ENCODE measurements at regions not wholly inside any gene's neighbourhood (a gene's known extent, or its start where the extent isn't known, plus 50 kb on each side); places are given as distances from the start of the nearest gene placed in this dataset.

GRCh38 chr15:81443040-81443820 is 69.2 kb upstream of the TMC3 start:
- Histone ChIP-seq H3K27ac (ENCODE audit: low read depth, low read length) (no peak overlapping the region), H3K36me3 (ENCODE audit: insufficient read depth, low read length) (no peaks in the 10 kb centered on the region), H3K9me3 (ENCODE audit: insufficient read depth, low read depth, low read length) (peaks cover 16% of the 10 kb centered on the region; the same call in 1 of the 2 replicates), H3K4me1 (ENCODE audit: insufficient read depth, low read length) (peaks cover 8% of the 10 kb centered on the region), H3K27me3 (ENCODE audit: insufficient read depth, low read length) (no peaks in the 10 kb centered on the region), H3K9ac (ENCODE audit: low read depth, low read length) (no peak overlapping the region), H3K4me3 (ENCODE audit: low read length) (no peak overlapping the region)
- 97% methylated on average over 4 of the region's 5 CpGs for WGBS

GRCh38 chr15:81442454-81442853 is 68.4 kb upstream of the TMC3 start:
- H3K27me3 ChIP-seq (ENCODE audit: insufficient read depth, low read length) = no peaks in the 10 kb centered on the region
- no peak overlapping the region for H3K4me3 ChIP-seq (ENCODE audit: low read length)
- no peaks in the 10 kb centered on the region for H3K36me3 ChIP-seq (ENCODE audit: insufficient read depth, low read length)
- peaks cover 8% of the 10 kb centered on the region for H3K4me1 ChIP-seq (ENCODE audit: insufficient read depth, low read length)
- no CpG with 5 or more reads among the region's 1 CpG for WGBS
- no peak overlapping the region for H3K9ac ChIP-seq (ENCODE audit: low read depth, low read length)
- peaks cover 16% of the 10 kb centered on the region; the same call in 1 of the 2 replicates for H3K9me3 ChIP-seq (ENCODE audit: insufficient read depth, low read depth, low read length)
- no peak overlapping the region for H3K27ac ChIP-seq (ENCODE audit: low read depth, low read length)

- no peaks in the 10 kb centered on the region for H3K9me3 ChIP-seq (ENCODE audit: insufficient read depth, low read depth, low read length)
- peaks cover 8% of the 10 kb centered on the region; the same call in 1 of the 2 replicates for H3K4me1 ChIP-seq (ENCODE audit: insufficient read depth, low read length)
- H3K36me3 ChIP-seq (ENCODE audit: insufficient read depth, low read length) = no peaks in the 10 kb centered on the region
- no peak overlapping the region for H3K4me3 ChIP-seq (ENCODE audit: low read length)
- no peaks in the 10 kb centered on the region for H3K27me3 ChIP-seq (ENCODE audit: insufficient read depth, low read length)
- H3K9ac ChIP-seq (ENCODE audit: low read depth, low read length) = no peak overlapping the region
- H3K27ac ChIP-seq (ENCODE audit: low read depth, low read length) = no peak overlapping the region
Observed at GRCh38 chr15:81434851-81435250, 60.8 kb upstream of the TMC3 start.

- H3K27me3 ChIP-seq (ENCODE audit: insufficient read depth, low read length) = no peaks in the 10 kb centered on the region
- WGBS = 85% methylated on average over 3 of the region's 3 CpGs
- H3K36me3 ChIP-seq (ENCODE audit: insufficient read depth, low read length) = no peaks in the 10 kb centered on the region
- H3K9me3 ChIP-seq (ENCODE audit: insufficient read depth, low read depth, low read length) = no peaks in the 10 kb centered on the region
- no peak overlapping the region; the same call in 1 of the 2 replicates for H3K27ac ChIP-seq (ENCODE audit: low read depth, low read length)
- no peak overlapping the region for H3K9ac ChIP-seq (ENCODE audit: low read depth, low read length)
- H3K4me1 ChIP-seq (ENCODE audit: insufficient read depth, low read length) = peaks cover 8% of the 10 kb centered on the region; the same call in 1 of the 2 replicates
- no peak overlapping the region for H3K4me3 ChIP-seq (ENCODE audit: low read length)
Observed at GRCh38 chr15:81433462-81433861, 59.4 kb upstream of the TMC3 start.

- Histone ChIP-seq H3K4me1 (ENCODE audit: insufficient read depth, low read length) (peaks cover 8% of the 10 kb centered on the region; the same call in 1 of the 2 replicates), H3K27ac (ENCODE audit: low read depth, low read length) (no peak overlapping the region)
- WGBS = 100% methylated on average over 1 of the region's 2 CpGs
Observed at GRCh38 chr15:81432179-81432578, 58.2 kb upstream of the TMC3 start.

GRCh38 chr15:81427176-81427575 is 53.2 kb upstream of the TMC3 start:
- Histone ChIP-seq H3K27me3 (ENCODE audit: insufficient read depth, low read length) (no peaks in the 10 kb centered on the region), H3K9ac (ENCODE audit: low read depth, low read length) (no peak overlapping the region), H3K9me3 (ENCODE audit: insufficient read depth, low read depth, low read length) (no peaks in the 10 kb centered on the region), H3K4me3 (ENCODE audit: low read length) (no peak overlapping the region), H3K27ac (ENCODE audit: low read depth, low read length) (no peak overlapping the region), H3K36me3 (ENCODE audit: insufficient read depth, low read length) (no peaks in the 10 kb centered on the region), H3K4me1 (ENCODE audit: insufficient read depth, low read length) (no peaks in the 10 kb centered on the region)
- 89% methylated on average over 6 of the region's 6 CpGs for WGBS

More at GRCh38 chr15:81432179-81432578, 58.2 kb upstream of the TMC3 start:
- Histone ChIP-seq H3K4me3 (ENCODE audit: low read length) (no peak overlapping the region), H3K36me3 (ENCODE audit: insufficient read depth, low read length) (no peaks in the 10 kb centered on the region), H3K9ac (ENCODE audit: low read depth, low read length) (no peak overlapping the region), H3K27me3 (ENCODE audit: insufficient read depth, low read length) (no peaks in the 10 kb centered on the region), H3K9me3 (ENCODE audit: insufficient read depth, low read depth, low read length) (no peaks in the 10 kb centered on the region)

- no peak overlapping the region for H3K27ac ChIP-seq (ENCODE audit: low read depth, low read length)
- 92% methylated on average over 1 of the region's 1 CpG for whole genome bisulfite sequencing
- no peak overlapping the region for H3K9ac ChIP-seq (ENCODE audit: low read depth, low read length)
- no peaks in the 10 kb centered on the region for H3K9me3 ChIP-seq (ENCODE audit: insufficient read depth, low read depth, low read length)
- H3K36me3 ChIP-seq (ENCODE audit: insufficient read depth, low read length) = no peaks in the 10 kb centered on the region
- H3K4me1 ChIP-seq (ENCODE audit: insufficient read depth, low read length) = no peaks in the 10 kb centered on the region
- H3K27me3 ChIP-seq (ENCODE audit: insufficient read depth, low read length) = no peaks in the 10 kb centered on the region
- no peak overlapping the region for H3K4me3 ChIP-seq (ENCODE audit: low read length)
Observed at GRCh38 chr15:81425905-81426304, 51.9 kb upstream of the TMC3 start.
